ENCODE measurements at regions not wholly inside any gene's neighbourhood (a gene's known extent, or its start where the extent isn't known, plus 50 kb on each side); places are given as distances from the start of the nearest gene placed in this dataset.

- no peak for TF ChIP-seq POLR2A (IDR thresholded peaks at IDR 0.05)
- TF ChIP-seq CTCF (IDR thresholded peaks at IDR 0.05), result no peak
Observed at GRCh38 chr9:83177747-83178146, 114.8 kb upstream of the RASEF start.
